Activated naive CD8-positive, alpha-beta T cell treated with anti-CD3 and anti-CD28 coated beads, Interleukin-2, amount 10 ng/mL, durations not matched to agents 7 days and 5 days (primary cell): ENCODE measurements at regions not wholly inside any gene's neighbourhood (a gene's known extent, or its start where the extent isn't known, plus 50 kb on each side); places are given as distances from the start of the nearest gene placed in this dataset.

Source experiments
- ATAC-seq: fragments of 150-1000 bp; cut with Tn5 transposase; one replicate; pipeline ENCODE4 v1.10.0; 2021; ENCODE audit warnings: low read depth, moderate library complexity
- POLR2A ChIA-PET: fragments of 350-600 bp; sonication (Branson Sonifier 250); formaldehyde crosslinking; loops from one replicate; lab custom pipeline; 2021; ENCODE audit warnings: antibody characterized with exemption; lab: Charles Lee
- DNase-seq: peaks from one replicate; pipeline ENCODE4 v3.0.0; 2021
- H3K27ac Mint-ChIP-seq: one replicate; pipeline ENCODE4 v1.8.0; 2022; ENCODE audit warnings: mild to moderate bottlenecking, mixed read lengths
- H3K27me3 Mint-ChIP-seq: one replicate; pipeline ENCODE4 v1.8.0; 2022; ENCODE audit warnings: mild to moderate bottlenecking, moderate library complexity, mixed read lengths
- H3K36me3 Mint-ChIP-seq: one replicate; pipeline ENCODE4 v1.8.0; 2021; ENCODE audit warnings: mild to moderate bottlenecking, mixed read lengths
- H3K4me1 Mint-ChIP-seq: one replicate; pipeline ENCODE4 v1.8.0; 2021; ENCODE audit warnings: mixed read lengths
- H3K4me3 Mint-ChIP-seq: one replicate; pipeline ENCODE4 v1.8.0; 2022; ENCODE audit warnings: mild to moderate bottlenecking, moderate library complexity, mixed read lengths
- H3K9me3 Mint-ChIP-seq: one replicate; pipeline ENCODE4 v1.8.0; 2021; ENCODE audit warnings: mixed read lengths

- H3K27me3 Mint-ChIP-seq = no peaks in the 10 kb centered on the region
- peaks cover 46% of the 10 kb centered on the region for H3K36me3 Mint-ChIP-seq
- H3K27ac Mint-ChIP-seq = peak overlapping the region; percentile 0
- POLR2A ChIA-PET = no interaction called here
- DNase-seq = no peak
- H3K9me3 Mint-ChIP-seq = peaks cover 9% of the 10 kb centered on the region
- ATAC-seq = no peak
- H3K4me1 Mint-ChIP-seq = peaks cover 41% of the 10 kb centered on the region
- no peak overlapping the region for H3K4me3 Mint-ChIP-seq
Observed at GRCh38 chr3:187795207-187795960, 50.1 kb upstream of the BCL6 start.

- DNase-seq (no peak), ATAC-seq (no peak)
- Mint-ChIP-seq H3K27me3 (no peaks in the 10 kb centered on the region), H3K27ac (peak overlapping the region; percentile 95), H3K9me3 (peaks cover 9% of the 10 kb centered on the region), H3K4me1 (peaks cover 60% of the 10 kb centered on the region), H3K4me3 (peak overlapping the region; percentile 73), H3K36me3 (peaks cover 30% of the 10 kb centered on the region)
- POLR2A ChIA-PET = interaction anchor here (0.6 to 7.4 kb wide), 11 partner anchors 10 to 373 kb away, joined by 3 to 271 read pairs (median 5); partner anchors contain the start of genes BCL6 and LPP
Observed at GRCh38 chr3:187798126-187798525, 52.9 kb upstream of the BCL6 start.

- Mint-ChIP-seq H3K4me1 (peaks cover 64% of the 10 kb centered on the region), H3K27ac (peak overlapping the region; percentile 95), H3K9me3 (peaks cover 9% of the 10 kb centered on the region), H3K27me3 (no peaks in the 10 kb centered on the region), H3K4me3 (peak overlapping the region; percentile 73), H3K36me3 (peaks cover 26% of the 10 kb centered on the region)
- ATAC-seq (peak; percentile 65), DNase-seq (peak; percentile 53)
- POLR2A ChIA-PET = interaction anchor here (0.6 to 7.4 kb wide), 15 partner anchors 11 to 355 kb away, joined by 3 to 271 read pairs (median 4); partner anchors contain the start of genes BCL6 and LPP
Observed at GRCh38 chr3:187798531-187799530, 53.6 kb upstream of the BCL6 start.

GRCh38 chr3:187799942-187800641 is 54.8 kb upstream of the BCL6 start:
- Mint-ChIP-seq H3K27ac (peak overlapping the region; percentile 95), H3K4me3 (peak overlapping the region; percentile 73), H3K27me3 (no peaks in the 10 kb centered on the region), H3K9me3 (peaks cover 6% of the 10 kb centered on the region), H3K36me3 (peaks cover 15% of the 10 kb centered on the region), H3K4me1 (peaks cover 71% of the 10 kb centered on the region)
- ATAC-seq (peak; percentile 36), DNase-seq (no peak)
- POLR2A ChIA-PET = interaction anchor here (0.8 to 7.4 kb wide), 13 partner anchors 10 to 354 kb away, joined by 3 to 271 read pairs (median 5); partner anchors contain the start of genes BCL6 and LPP

GRCh38 chr3:187801152-187801551 is 55.9 kb upstream of the BCL6 start:
- peak overlapping the region; percentile 95 for H3K27ac Mint-ChIP-seq
- H3K36me3 Mint-ChIP-seq = peaks cover 17% of the 10 kb centered on the region
- no peak for ATAC-seq
- peaks cover 72% of the 10 kb centered on the region for H3K4me1 Mint-ChIP-seq
- POLR2A ChIA-PET = interaction anchor here (0.8 to 7.4 kb wide), 10 partner anchors 9 to 353 kb away, joined by 3 to 271 read pairs (median 6); partner anchors contain the start of genes BCL6 and LPP
- no peaks in the 10 kb centered on the region for H3K27me3 Mint-ChIP-seq
- DNase-seq = no peak
- H3K4me3 Mint-ChIP-seq = peak overlapping the region; percentile 73
- peaks cover 8% of the 10 kb centered on the region for H3K9me3 Mint-ChIP-seq

GRCh38 chr3:187802203-187802927 is 57.1 kb upstream of the BCL6 start:
- POLR2A ChIA-PET = interaction anchor here (0.9 to 7.4 kb wide), 10 partner anchors 8 to 352 kb away, joined by 3 to 271 read pairs (median 6); partner anchors contain the start of genes BCL6 and LPP
- Mint-ChIP-seq H3K4me1 (peaks cover 78% of the 10 kb centered on the region), H3K27me3 (no peaks in the 10 kb centered on the region), H3K4me3 (peak overlapping the region; percentile 73), H3K36me3 (peaks cover 15% of the 10 kb centered on the region), H3K27ac (peak overlapping the region; percentile 95), H3K9me3 (peaks cover 6% of the 10 kb centered on the region)
- ATAC-seq (no peak), DNase-seq (no peak)

GRCh38 chr3:187802928-187803259 is 57.6 kb upstream of the BCL6 start:
- H3K27ac Mint-ChIP-seq = peak overlapping the region; percentile 95
- H3K4me1 Mint-ChIP-seq = peaks cover 75% of the 10 kb centered on the region
- H3K4me3 Mint-ChIP-seq = peak overlapping the region; percentile 73
- POLR2A ChIA-PET = interaction anchor here (1.2 to 7.4 kb wide), 5 partner anchors 56 to 160 kb away, joined by 4 to 271 read pairs (median 8); partner anchors contain the start of gene BCL6
- H3K9me3 Mint-ChIP-seq = peaks cover 4% of the 10 kb centered on the region
- ATAC-seq (peak; percentile 50), DNase-seq (no peak)
- H3K27me3 Mint-ChIP-seq = no peaks in the 10 kb centered on the region
- H3K36me3 Mint-ChIP-seq = peaks cover 13% of the 10 kb centered on the region

GRCh38 chr3:187804120-187804744 is 59.0 kb upstream of the BCL6 start:
- Mint-ChIP-seq H3K27ac (peak overlapping the region; percentile 62), H3K4me1 (peaks cover 64% of the 10 kb centered on the region), H3K4me3 (no peak overlapping the region)

GRCh38 chr3:187804745-187805121 is 59.5 kb upstream of the BCL6 start:
- peaks cover 2% of the 10 kb centered on the region for H3K9me3 Mint-ChIP-seq
- peaks cover 59% of the 10 kb centered on the region for H3K4me1 Mint-ChIP-seq

More at GRCh38 chr3:187804120-187804744, 59.0 kb upstream of the BCL6 start:
- no peaks in the 10 kb centered on the region for H3K27me3 Mint-ChIP-seq
- peaks cover 2% of the 10 kb centered on the region for H3K9me3 Mint-ChIP-seq
- DNase-seq = no peak
- ATAC-seq = no peak
- POLR2A ChIA-PET = interaction anchor here (7.4 kb wide), 1 partner anchor 58 kb away, joined by 271 read pairs; the partner anchor contains the start of gene BCL6
- peaks cover 9% of the 10 kb centered on the region for H3K36me3 Mint-ChIP-seq

GRCh38 chr3:187805774-187806173 is 60.5 kb upstream of the BCL6 start:
- Mint-ChIP-seq H3K4me3 (no peak overlapping the region), H3K4me1 (peaks cover 51% of the 10 kb centered on the region)
- POLR2A ChIA-PET = interaction anchor here (0.5 to 1.4 kb wide), 2 partner anchors 348 to 966 kb away, joined by 3 read pairs; no protein-coding TSS in a partner anchor

More at GRCh38 chr3:187804745-187805121, 59.5 kb upstream of the BCL6 start:
- Mint-ChIP-seq H3K4me3 (no peak overlapping the region), H3K36me3 (peaks cover 9% of the 10 kb centered on the region), H3K27me3 (no peaks in the 10 kb centered on the region), H3K27ac (peak overlapping the region; percentile 47)
- ATAC-seq (no peak), DNase-seq (no peak)
- POLR2A ChIA-PET = no interaction called here

GRCh38 chr3:187807086-187807862 is 62.0 kb upstream of the BCL6 start:
- ATAC-seq = no peak
- Mint-ChIP-seq H3K36me3 (peaks cover 9% of the 10 kb centered on the region), H3K27me3 (no peaks in the 10 kb centered on the region), H3K27ac (no peak overlapping the region), H3K9me3 (peaks cover 2% of the 10 kb centered on the region), H3K4me3 (no peak overlapping the region), H3K4me1 (peaks cover 49% of the 10 kb centered on the region)
- POLR2A ChIA-PET = interaction anchor here (0.6 to 1.4 kb wide), 3 partner anchors 9 to 346 kb away, joined by 3 to 7 read pairs (median 3); no protein-coding TSS in a partner anchor
- DNase-seq = no peak

More at GRCh38 chr3:187805774-187806173, 60.5 kb upstream of the BCL6 start:
- Mint-ChIP-seq H3K36me3 (peaks cover 9% of the 10 kb centered on the region), H3K27me3 (no peaks in the 10 kb centered on the region), H3K27ac (no peak overlapping the region), H3K9me3 (peaks cover 2% of the 10 kb centered on the region)
- DNase-seq (no peak), ATAC-seq (no peak)
